Loucy (cell line): ENCODE measurements at regions not wholly inside any gene's neighbourhood (a gene's known extent, or its start where the extent isn't known, plus 50 kb on each side); places are given as distances from the start of the nearest gene placed in this dataset.
"Not testable (repeated sequence)": the region's sequence is repeated elsewhere in the genome, so short reads cannot be mapped to it uniquely, and the experiment has no call there.

ENCODE experiments used
- H2AFZ ChIP-seq: fragments of 200-600 bp; sonication (generic); 2 replicates; pipeline ENCODE4 v1.6.0; 2016; ENCODE audit warnings: antibody characterized with exemption, mild to moderate bottlenecking, low read length, moderate library complexity
- H3F3A ChIP-seq: fragments of 200-600 bp; 2 replicates; pipeline ENCODE4 v1.6.0; 2016; ENCODE audit warnings: antibody characterized with exemption, low read depth, mild to moderate bottlenecking
- H3K27me3 ChIP-seq: fragments of 200-600 bp; sonication (generic); 2 replicates; pipeline ENCODE4 v1.6.1; 2014; ENCODE audit warnings: low read length, mild to moderate bottlenecking; ENCODE audit not compliant: insufficient read depth, poor library complexity, severe bottlenecking
- H3K36me3 ChIP-seq: fragments of 200-600 bp; sonication (generic); 2 replicates; pipeline ENCODE4 v1.6.1; 2016; ENCODE audit warnings: low read length; ENCODE audit not compliant: insufficient read depth
- H3K4me1 ChIP-seq: fragments of 200-600 bp; sonication (generic); 2 replicates; pipeline ENCODE4 v1.5.1; 2014; ENCODE audit warnings: low read length, mild to moderate bottlenecking; ENCODE audit not compliant: insufficient read depth, poor library complexity, severe bottlenecking
- H3K4me2 ChIP-seq: fragments of 200-600 bp; sonication (generic); 2 replicates; pipeline ENCODE4 v1.6.0; 2014; ENCODE audit warnings: antibody characterized with exemption, low read length, low read depth, mild to moderate bottlenecking; ENCODE audit not compliant: poor library complexity, severe bottlenecking
- H3K4me3 ChIP-seq: fragments of 200-600 bp; sonication (generic); 2 replicates; pipeline ENCODE4 v1.5.1; 2014; ENCODE audit warnings: low read length, mild to moderate bottlenecking, mixed read lengths; ENCODE audit not compliant: poor library complexity, severe bottlenecking
- H3K79me2 ChIP-seq: fragments of 200-600 bp; sonication (generic); 2 replicates; pipeline ENCODE4 v1.6.1; 2014; ENCODE audit warnings: low read length; ENCODE audit not compliant: insufficient read depth
- H3K9ac ChIP-seq: fragments of 200-600 bp; sonication (generic); 2 replicates; pipeline ENCODE4 v1.6.0; 2014; ENCODE audit warnings: mild to moderate bottlenecking, low read depth, low read length, moderate library complexity; ENCODE audit not compliant: poor library complexity, severe bottlenecking
- H3K9me2 ChIP-seq: fragments of 200-600 bp; sonication (generic); replicated peaks from 2 replicates; pipeline ENCODE4 v1.6.1; 2016; ENCODE audit warnings: low read depth, low read length, mixed read lengths
- H3K9me3 ChIP-seq: fragments of 200-600 bp; sonication (generic); 2 replicates; pipeline ENCODE4 v1.6.1; 2014; ENCODE audit warnings: mild to moderate bottlenecking, antibody characterized with exemption, low read length, low read depth; ENCODE audit not compliant: insufficient read depth
- H4K20me1 ChIP-seq: fragments of 200-600 bp; sonication (generic); 2 replicates; pipeline ENCODE4 v1.6.0; 2014; ENCODE audit warnings: antibody characterized with exemption, low read length, mild to moderate bottlenecking; ENCODE audit not compliant: insufficient read depth, poor library complexity, severe bottlenecking
- CTCF ChIP-seq: fragments of 200-600 bp; sonication (generic); conservative IDR thresholded peaks from 2 replicates; pipeline ENCODE4 v1.5.1; 2014; ENCODE audit warnings: mild to moderate bottlenecking, antibody characterized with exemption, low read length
- EZH2phosphoT487 ChIP-seq: fragments of 200-600 bp; IDR thresholded peaks from 2 replicates; pipeline ENCODE4 v1.6.1; 2018; ENCODE audit warnings: antibody characterized with exemption, mild to moderate bottlenecking, moderate library complexity, borderline replicate concordance

- Histone ChIP-seq H3K4me1 (no peaks in the 10 kb centered on the region), H3K9me3 (no peaks in the 10 kb centered on the region), H3K36me3 (no peaks in the 10 kb centered on the region), H3K9me2 (no peaks in the 10 kb centered on the region), H3K4me3 (no peak overlapping the region), H2AFZ (no peak overlapping the region), H4K20me1 (no peaks in the 10 kb centered on the region), H3K9ac (no peak overlapping the region), H3F3A (no peaks in the 10 kb centered on the region), H3K4me2 (no peak overlapping the region), H3K79me2 (no peaks in the 10 kb centered on the region), H3K27me3 (no peaks in the 10 kb centered on the region)
- TF ChIP-seq EZH2phosphoT487 = no peak
- no peak for TF ChIP-seq CTCF
Observed at GRCh38 chr3:158954420-158954819, 152.6 kb downstream of the MFSD1 start.

- H3K79me2 ChIP-seq, H3K9me2 ChIP-seq, H3K36me3 ChIP-seq, H3F3A ChIP-seq, H3K9me3 ChIP-seq, H3K4me2 ChIP-seq, H3K9ac ChIP-seq, H2AFZ ChIP-seq, H3K4me1 ChIP-seq, H4K20me1 ChIP-seq, H3K4me3 ChIP-seq, H3K27me3 ChIP-seq: not testable (repeated sequence)
Observed at GRCh38 chr3:158957777-158958176, 155.9 kb downstream of the MFSD1 start.

- Histone ChIP-seq H3K27me3 (no peaks in the 10 kb centered on the region), H3K36me3 (no peaks in the 10 kb centered on the region), H3K4me2 (no peak overlapping the region), H4K20me1 (no peaks in the 10 kb centered on the region), H3K4me1 (no peaks in the 10 kb centered on the region), H2AFZ (no peak overlapping the region), H3K4me3 (no peak overlapping the region), H3K9me2 (no peaks in the 10 kb centered on the region), H3K9me3 (no peaks in the 10 kb centered on the region), H3K79me2 (no peaks in the 10 kb centered on the region), H3K9ac (no peak overlapping the region), H3F3A (no peaks in the 10 kb centered on the region)
- TF ChIP-seq EZH2phosphoT487 (no peak), CTCF (no peak)
Observed at GRCh38 chr3:158958873-158959272, 157.0 kb downstream of the MFSD1 start.

GRCh38 chr3:158961471-158961870 lies 159.6 kb downstream of the MFSD1 start:
- H3K36me3 ChIP-seq = no peaks in the 10 kb centered on the region
- no peaks in the 10 kb centered on the region for H4K20me1 ChIP-seq
- no peaks in the 10 kb centered on the region for H3K4me1 ChIP-seq
- no peak overlapping the region for H3K4me3 ChIP-seq
- no peaks in the 10 kb centered on the region for H3F3A ChIP-seq
- no peaks in the 10 kb centered on the region for H3K9me3 ChIP-seq
- no peak overlapping the region for H2AFZ ChIP-seq
- no peaks in the 10 kb centered on the region for H3K79me2 ChIP-seq
- H3K9me2 ChIP-seq = no peaks in the 10 kb centered on the region
- TF ChIP-seq CTCF = no peak
- TF ChIP-seq EZH2phosphoT487 = no peak
- H3K4me2 ChIP-seq = no peak overlapping the region
- no peaks in the 10 kb centered on the region for H3K27me3 ChIP-seq
- H3K9ac ChIP-seq = no peak overlapping the region
